ENCODE measurements at regions not wholly inside any gene's neighbourhood (a gene's known extent, or its start where the extent isn't known, plus 50 kb on each side); places are given as distances from the start of the nearest gene placed in this dataset.
"Not testable (repeated sequence)": the region's sequence is repeated elsewhere in the genome, so short reads cannot be mapped to it uniquely, and the experiment has no call there.

DNA sequence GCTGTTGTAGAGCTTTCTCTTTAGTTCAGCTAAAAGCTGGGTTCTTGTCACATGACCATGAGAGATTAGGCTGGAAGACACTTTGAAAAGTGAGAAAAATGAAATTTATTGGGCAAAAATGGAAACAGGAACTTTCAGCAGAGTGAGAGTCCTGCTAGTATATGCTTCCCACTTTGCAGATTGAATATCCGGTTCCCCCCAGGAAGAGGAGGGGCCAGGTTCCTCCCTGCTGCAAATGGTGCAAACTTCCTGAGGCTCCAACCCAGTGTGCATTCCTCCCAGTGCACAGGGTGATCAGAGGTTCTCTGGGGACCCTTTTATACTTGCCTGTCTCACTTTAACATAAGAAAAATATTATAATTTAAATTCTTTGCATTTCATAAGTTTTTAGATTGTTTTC lies 119.9 kb upstream of the SPIN4 start:
- no peak for DNase-seq (ENCODE audit: low read depth in 4 of 4, low spot score in 3 of 4)

DNA sequence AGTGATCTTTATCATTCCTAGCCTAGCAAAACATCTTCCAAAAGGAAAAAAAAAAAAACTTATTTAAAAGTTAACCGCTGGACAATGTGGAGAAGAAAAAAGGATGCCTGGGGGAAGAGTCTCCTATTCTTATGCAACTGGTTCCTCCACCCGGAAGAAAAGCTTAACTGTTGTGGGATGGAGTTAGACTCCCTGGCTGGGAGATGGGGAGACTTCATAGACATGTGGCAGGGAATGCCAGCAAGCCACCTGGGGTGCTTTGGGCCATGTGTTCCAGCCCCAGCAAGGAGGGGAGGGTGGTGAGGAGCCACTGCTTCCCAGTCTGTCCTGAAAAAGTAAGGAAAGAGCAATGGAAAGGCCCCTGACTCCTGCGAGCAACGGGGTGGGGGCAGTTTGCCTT lies 119.4 kb upstream of the SPIN4 start:
- no peak for DNase-seq (ENCODE audit: low read depth in 4 of 4, low spot score in 3 of 4)

DNA sequence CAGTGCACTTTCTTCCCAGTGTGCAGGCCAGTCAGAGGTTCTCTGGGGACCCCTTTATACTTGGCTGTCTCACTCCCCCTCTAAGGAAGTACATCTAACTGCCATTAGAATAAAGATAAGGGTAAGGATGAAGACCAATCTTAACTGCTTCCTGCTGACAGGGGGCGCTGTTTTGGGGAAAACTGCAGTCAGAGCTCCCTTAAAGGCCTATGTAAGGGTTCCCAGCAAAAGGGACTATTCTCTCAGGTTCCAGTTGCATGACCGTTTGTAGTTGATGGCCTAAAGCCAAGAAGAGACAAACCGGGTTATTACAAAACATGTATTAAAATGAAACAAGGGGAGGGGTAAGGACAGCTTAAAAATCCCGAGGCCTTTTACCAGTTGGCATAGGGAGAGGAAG lies 115.6 kb upstream of the SPIN4 start:
- no peak for DNase-seq (ENCODE audit: low read depth in 4 of 4, low spot score in 3 of 4)

DNA sequence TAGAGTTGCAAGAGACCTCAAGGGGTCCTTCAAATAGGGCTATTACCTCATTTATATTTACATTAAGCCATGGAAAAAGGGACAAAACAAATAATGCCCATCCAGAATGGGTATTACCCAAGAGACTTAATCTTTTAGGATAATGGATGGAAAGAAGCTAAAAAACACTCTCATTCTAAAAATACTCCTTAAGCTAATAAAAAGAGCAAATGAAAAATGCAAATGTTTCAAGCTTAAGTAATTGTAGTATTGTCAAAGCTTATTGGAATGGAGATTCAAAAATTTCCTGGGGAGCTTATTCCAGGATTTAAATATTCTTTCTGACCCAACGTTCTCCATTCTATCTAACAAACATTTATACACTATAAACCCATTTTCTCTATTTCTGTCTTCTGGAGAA lies 107.8 kb upstream of the SPIN4 start:
- DNase-seq (ENCODE audit: low read depth in 4 of 4, low spot score in 3 of 4), result no peak

DNA sequence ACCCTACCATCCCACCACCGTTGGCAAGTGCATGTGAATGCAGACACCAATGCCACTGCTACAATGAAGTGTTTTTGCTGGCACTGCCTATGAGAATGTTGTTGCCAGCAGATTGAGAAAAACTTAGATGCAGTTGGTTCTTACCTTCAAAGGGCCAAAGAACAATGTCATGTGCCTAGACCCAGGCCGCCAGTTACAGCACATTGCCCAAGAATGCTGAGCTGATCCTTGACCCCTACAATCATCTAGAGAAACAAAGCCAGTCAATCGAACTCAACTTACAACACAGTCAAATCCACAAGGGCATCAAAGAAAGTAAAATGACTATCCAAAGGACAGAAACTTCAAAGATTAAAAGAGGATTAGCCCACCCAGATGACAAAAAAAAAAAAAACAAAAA lies 102.4 kb upstream of the SPIN4 start:
- DNase-seq (ENCODE audit: low read depth in 4 of 4, low spot score in 3 of 4), result no peak

DNA sequence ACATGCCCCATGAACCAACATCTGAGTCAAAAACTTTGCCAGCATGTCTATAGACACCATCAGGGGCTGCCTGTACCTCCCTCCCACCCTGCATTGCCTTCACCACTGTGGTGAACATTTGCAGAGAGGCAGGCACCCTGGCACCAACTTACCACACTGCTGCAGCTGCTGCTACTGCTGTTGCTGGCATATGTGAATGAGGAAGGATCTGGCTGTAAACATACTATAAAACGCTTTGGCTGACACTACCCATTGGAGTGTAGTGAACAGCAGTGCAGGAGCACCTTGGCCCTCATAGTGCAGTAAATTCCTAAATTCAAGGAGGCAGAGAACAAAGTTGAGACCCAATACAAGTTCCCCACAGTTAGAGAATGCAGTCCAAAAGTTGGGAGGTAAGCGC lies 90.6 kb upstream of the SPIN4 start:
- DNase-seq (ENCODE audit: low read depth in 4 of 4, low spot score in 3 of 4), result no peak

DNA sequence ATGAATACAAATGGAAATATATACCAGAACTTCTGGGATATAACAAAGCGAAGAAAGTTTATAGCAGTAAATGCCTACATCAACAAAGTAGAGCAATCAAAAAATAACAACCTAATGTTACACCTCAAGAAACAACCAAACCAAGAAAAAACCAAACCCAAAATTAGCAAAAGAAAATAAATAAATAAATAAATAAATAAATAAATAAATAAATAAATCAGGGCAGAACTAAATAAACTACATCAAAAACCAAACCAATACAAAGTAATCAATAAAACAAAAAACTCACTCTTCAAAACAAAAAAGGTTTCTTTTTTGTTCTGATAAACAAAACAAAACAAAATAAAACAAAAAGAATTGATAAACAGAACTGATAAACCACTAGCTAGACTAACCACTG lies 88.4 kb upstream of the SPIN4 start:
- DNase-seq (ENCODE audit: low read depth in 4 of 4, low spot score in 3 of 4), result no peak

DNA sequence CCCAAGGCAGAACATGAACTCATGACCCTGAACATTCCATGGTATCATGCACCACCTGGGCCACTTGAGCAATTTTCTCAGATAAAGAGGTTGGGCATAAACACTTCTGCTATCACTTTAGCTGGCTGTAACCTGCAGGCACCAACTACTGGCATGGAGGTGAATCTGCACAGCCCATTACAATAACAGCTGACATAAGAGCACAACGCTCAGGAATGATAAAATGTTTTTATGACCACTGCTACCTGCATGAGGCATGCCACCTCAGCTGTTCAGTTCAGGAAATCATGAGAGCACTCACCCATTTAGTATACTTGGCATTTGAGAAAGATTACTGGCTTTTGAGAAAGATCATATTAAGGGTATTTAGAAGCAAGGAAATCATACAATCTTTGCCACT lies 85.7 kb upstream of the SPIN4 start:
- DNase-seq (ENCODE audit: low read depth in 4 of 4, low spot score in 3 of 4), result no peak

DNA sequence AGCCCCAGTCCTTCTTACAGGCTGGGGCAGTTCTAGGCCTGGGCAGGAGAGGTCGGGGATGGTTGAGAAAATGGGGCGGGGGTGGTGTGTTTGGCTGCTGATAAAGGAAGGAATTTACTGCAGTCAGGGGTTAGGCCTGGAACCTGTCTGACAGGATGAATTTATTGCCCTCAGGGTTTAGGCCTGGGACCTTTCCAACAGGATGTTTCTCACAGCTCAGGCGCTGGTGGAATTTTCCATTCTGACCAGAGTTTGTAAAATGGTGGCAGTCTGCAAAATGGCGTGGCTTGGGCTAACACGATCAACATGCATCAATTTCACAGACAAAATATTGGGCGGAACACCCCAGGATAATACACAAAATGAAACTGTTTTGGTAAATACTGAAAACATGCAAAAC lies 83.5 kb upstream of the SPIN4 start:
- DNase-seq (ENCODE audit: low read depth in 4 of 4, low spot score in 3 of 4), result no peak

DNA sequence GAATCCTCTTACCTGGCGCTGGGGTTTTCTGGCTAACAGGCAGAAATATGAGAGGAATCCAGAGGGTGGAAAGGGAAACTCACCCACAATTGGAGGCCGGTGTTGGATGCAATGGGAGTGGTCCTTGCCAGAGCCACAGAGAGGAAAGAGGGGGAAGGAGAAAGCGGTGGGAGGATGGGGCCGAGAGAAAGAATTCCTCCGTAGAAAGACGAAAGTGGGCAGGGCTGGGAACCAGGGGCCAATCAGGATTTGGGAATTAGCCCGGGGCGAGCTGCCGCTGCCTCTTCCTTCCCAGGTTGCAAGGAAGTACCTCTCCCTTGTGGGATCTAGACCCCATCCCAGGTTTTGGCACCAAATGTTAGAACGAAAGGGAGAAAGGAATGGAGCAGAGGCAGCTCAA lies 83.1 kb upstream of the SPIN4 start:
- no peak for DNase-seq (ENCODE audit: low read depth in 4 of 4, low spot score in 3 of 4)

DNA sequence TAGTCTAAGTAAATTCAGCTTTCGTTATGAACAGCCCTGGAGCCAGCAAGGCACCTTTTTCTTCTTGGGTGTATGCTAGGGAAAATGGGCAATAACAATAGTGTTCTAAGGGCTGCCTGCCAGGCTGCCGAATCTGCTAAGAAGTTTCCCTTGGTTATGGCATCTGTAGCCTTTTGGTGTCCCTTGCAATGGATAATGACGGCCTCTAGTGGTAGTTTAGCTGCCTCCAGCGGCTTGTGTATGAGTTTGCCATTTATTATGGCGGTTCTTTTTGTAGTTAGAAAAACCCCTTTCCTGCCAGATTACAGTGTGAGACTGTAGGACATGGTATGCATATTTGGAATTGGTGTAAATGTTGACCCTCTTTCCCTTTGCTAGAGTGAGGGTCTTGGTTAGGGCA lies 78.9 kb upstream of the SPIN4 start:
- no peak for DNase-seq (ENCODE audit: low read depth in 4 of 4, low spot score in 3 of 4)

DNA sequence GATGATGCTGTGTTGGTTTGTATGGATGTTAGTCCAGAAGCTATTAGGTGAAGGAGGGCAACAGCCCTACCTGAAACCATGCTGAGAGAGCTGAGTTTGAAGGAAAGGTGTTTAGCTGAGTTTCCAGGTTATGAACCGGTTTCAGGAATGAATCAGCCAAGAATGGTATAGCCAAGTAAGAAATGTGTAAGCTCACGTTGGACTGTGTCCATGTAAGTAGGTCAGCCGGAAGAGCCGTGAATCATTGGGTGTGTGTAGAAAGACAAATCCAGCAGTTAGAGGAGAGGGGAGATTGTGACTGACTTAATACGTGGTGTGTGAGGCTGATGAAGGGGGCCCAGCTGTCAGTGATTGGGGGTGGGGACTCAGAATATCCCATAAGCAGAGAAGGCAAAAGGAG lies 77.2 kb upstream of the SPIN4 start:
- no peak for DNase-seq (ENCODE audit: low read depth in 4 of 4, low spot score in 3 of 4)

DNA sequence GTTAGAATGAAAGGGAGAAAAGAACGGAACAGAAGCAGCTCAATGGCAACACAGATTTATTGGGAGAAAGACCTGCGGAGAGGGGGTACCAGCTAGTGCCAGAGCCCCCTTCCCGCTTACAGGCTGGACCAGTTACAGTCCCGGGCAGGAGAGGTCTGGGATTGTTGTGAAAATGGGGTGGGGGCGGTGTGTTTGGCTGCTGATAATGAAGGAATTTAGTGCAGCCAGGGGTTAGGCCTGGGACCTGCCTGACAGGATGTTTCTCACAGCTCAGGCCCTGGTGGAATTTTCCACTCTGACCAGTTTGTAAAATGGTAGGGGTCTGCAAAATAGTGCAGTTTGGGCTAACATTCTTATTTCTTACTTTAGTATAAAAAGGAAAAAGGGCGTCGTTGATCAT lies 75.4 kb upstream of the SPIN4 start:
- DNase-seq (ENCODE audit: low read depth in 4 of 4, low spot score in 3 of 4), result no peak

DNA sequence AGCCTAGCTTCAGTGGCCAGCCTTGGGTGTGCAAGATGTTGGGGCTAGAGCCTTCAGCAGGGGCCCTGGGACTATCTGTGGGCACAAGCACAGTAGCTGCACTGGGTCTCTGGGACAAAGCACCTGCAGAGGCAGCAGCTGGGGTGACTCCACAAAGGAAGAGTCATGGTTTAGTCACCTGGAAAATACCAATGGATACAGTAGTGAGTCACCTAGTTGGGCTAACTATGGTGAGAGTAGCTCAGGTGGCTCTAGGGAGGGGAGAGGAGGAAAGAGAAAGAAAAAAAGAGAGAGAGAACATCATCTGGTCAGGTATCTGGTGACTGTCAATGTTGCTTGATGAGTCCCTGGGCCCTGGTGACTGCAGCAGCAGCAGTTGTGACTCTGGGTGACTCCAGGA lies 72.9 kb upstream of the SPIN4 start:
- DNase-seq (ENCODE audit: low read depth in 4 of 4, low spot score in 3 of 4), result no peak

DNA sequence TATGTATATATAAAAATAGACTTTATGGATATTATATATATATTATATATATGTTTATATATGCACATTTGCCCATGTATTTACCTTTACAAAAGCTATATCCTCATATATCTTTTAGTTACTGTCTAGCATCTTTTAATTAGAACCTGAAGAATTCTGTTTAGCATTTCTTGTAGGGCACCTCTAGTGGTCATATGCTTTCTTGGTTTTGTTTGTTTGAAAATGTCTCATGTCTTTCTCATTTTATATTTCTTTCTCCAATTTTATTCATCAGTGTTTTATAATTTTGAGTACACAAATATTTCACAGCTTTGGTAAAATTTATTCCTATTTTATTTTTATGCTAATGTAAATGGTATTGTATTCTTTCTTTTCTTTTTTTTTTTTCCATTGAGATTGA lies 70.3 kb upstream of the SPIN4 start:
- DNase-seq (ENCODE audit: low read depth in 4 of 4, low spot score in 3 of 4), result no peak

DNA sequence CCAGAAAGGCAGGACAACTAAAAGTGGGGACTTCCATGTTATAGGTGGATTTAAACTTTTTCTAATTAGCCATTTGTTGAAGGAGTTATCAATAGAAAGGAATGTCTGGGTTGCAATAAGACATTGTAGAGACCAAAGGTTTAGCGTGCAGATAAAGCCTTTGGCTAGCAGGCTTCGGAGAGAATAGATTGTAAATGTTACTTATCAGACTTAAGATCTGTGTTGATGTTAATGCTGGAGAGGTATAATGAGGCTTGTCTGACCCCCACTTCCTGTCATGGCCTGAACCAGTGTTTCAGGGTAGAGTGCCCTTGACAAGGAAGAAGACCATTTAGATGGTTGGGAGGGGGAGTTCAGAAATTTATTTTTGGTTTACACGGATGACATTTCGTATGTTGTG lies 67.1 kb upstream of the SPIN4 start:
- no peak for DNase-seq (ENCODE audit: low read depth in 4 of 4, low spot score in 3 of 4)

DNA sequence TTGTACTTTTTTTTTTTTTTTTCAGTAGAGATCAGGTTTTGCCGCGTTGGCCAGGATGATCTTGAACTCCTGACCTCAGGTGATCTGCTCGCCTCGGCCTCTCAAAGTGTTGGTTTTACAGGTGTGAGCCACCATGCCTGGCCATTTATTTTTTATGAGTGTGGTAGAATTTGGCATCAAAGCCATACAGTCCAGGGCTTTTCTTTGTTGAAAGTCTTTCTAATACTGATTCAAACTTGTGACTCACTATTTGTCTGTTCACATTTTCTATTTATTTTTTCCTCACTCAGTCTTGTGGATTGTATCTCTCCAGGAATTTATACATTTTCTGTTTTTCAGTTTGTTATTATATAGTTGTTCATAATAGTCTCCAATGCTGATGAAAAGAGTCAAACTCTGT lies 66.5 kb upstream of the SPIN4 start:
- DNase-seq (ENCODE audit: low read depth in 4 of 4, low spot score in 3 of 4), result no peak

DNA sequence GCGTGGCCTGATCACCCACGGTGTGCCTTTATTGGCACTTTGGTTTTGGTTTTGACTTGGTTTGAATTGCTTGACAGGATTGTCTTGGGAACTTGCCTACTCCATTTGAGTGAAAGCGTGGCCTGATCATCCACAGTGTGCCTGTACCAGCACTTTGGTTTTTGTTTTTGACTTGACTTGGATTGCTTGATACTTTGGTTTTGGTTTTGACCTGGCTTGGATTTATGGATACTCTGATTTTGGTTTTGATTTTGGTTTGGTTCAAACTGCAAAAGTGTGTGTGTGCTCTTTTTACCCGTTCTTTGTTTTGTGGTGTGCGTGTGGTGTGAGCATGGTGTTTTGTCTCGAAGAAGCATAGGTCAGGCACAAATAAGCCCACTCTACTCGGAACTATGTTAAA lies 58.8 kb upstream of the SPIN4 start:
- DNase-seq (ENCODE audit: low read depth in 4 of 4, low spot score in 3 of 4), result not testable (repeated sequence)

DNA sequence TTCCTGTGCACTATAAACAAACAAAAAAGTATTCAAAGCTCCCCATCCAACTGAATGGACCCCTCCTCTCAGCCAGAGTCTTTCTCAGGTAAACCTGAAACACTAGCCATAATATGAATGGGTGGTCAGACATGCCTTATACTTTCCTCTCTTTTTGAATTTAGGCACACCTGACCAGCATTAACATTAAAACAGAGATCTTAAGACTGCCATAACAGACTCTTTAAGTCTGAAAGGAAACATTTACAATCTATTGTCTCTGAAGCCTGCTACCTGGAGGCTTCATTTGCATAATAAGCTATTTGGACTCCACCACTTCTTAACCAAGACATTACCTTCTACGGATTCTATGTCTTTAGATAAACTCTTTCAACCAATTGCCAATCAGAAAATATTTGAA lies 56.9 kb upstream of the SPIN4 start:
- DNase-seq (ENCODE audit: low read depth in 4 of 4, low spot score in 3 of 4), result no peak

DNA sequence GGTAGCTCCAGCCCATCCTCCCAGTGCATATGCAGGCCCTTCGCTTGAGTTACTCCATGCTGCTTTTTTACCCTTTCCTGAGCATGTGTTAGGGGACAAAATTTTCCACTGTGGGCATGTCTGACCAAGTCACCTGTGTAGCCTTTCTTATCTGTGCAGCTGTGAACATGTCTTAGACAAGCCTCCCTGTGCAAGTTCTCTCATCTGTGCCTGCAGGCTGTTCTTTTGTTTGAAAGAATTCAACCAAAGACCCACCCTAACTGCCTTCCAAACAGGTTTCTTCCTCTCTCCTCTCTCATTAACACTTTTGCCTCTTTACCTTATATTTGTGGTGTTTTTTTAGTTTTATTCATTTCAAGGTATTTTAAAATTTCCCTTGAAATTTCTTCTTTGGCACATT lies 53.2 kb upstream of the SPIN4 start:
- DNase-seq (ENCODE audit: low read depth in 4 of 4, low spot score in 3 of 4), result no peak

DNA sequence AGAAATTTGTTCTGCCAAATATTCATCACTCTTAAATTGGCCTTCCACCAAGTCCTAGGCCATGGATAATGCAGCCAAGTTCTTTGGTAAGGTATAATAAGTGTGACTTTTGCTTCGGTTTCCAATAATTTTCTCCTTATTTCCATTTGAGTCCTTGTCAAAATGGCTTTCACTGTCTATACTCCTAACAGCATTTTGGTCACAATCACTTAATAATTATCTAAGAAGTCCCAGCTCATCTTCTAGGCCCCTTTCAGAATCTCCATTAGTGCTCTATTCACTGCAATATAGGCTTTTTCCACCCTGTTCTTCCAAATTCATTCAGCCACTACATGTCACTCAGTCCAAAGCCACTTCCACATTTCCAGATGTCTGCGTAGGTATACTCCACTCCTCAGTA lies 51.0 kb upstream of the SPIN4 start:
- DNase-seq (ENCODE audit: low read depth in 4 of 4, low spot score in 3 of 4), result no peak

Measured in left renal pelvis (tissue), 4 donors.